ENCODE measurements at regions not wholly inside any gene's neighbourhood (a gene's known extent, or its start where the extent isn't known, plus 50 kb on each side); places are given as distances from the start of the nearest gene placed in this dataset.

GRCh38 chr2:187105218-187105617 lies 256.2 kb upstream of the ZSWIM2 start:
- ChIA-PET CTCF (no interaction called here), POLR2A (no interaction called here)
- no peaks in the 10 kb centered on the region for H3K27me3 ChIP-seq (ENCODE audit: control insufficient read depth in 2 of 2, insufficient read depth in 2 of 2, low read length in 2 of 2)
- H3K4me3 Mint-ChIP-seq: no peak overlapping the region
- no peaks in the 10 kb centered on the region for H3K27me3 Mint-ChIP-seq
- intact Hi-C loops (cut with micrococcal nuclease): no loop called here
- H3K9me3 ChIP-seq (ENCODE audit: control insufficient read depth in 2 of 3, low read length in 3 of 3): no peaks in the 10 kb centered on the region
- DNase-seq (no peak), ATAC-seq (no peak)
- H3K36me3 ChIP-seq (ENCODE audit: control insufficient read depth in 2 of 3, insufficient read depth in 3 of 3, low read length in 3 of 3): no peaks in the 10 kb centered on the region
- H3K4me1 Mint-ChIP-seq: peaks cover 0 to 2% (median 0%) of the 10 kb centered on the region in 7 donors
- H3K9me3 Mint-ChIP-seq: no peaks in the 10 kb centered on the region
- no peak overlapping the region for H3K27ac ChIP-seq (ENCODE audit: low read depth, low read length)
- H3K4me3 ChIP-seq (ENCODE audit: low read length): no peak overlapping the region
- H3K4me1 ChIP-seq (ENCODE audit: control insufficient read depth in 2 of 2, insufficient read depth in 2 of 2, low read length in 2 of 2): no peaks in the 10 kb centered on the region
- no peak overlapping the region for H3K27ac Mint-ChIP-seq
- H3K36me3 Mint-ChIP-seq: no peaks in the 10 kb centered on the region

- Histone ChIP-seq H3K9me3 (ENCODE audit: control insufficient read depth in 2 of 3, low read length in 3 of 3) (no peaks in the 10 kb centered on the region), H3K27me3 (ENCODE audit: control insufficient read depth in 2 of 2, insufficient read depth in 2 of 2, low read length in 2 of 2) (no peaks in the 10 kb centered on the region), H3K36me3 (ENCODE audit: control insufficient read depth in 2 of 3, insufficient read depth in 3 of 3, low read length in 3 of 3) (no peaks in the 10 kb centered on the region), H3K27ac (ENCODE audit: low read depth, low read length) (no peak overlapping the region), H3K4me1 (ENCODE audit: control insufficient read depth in 2 of 2, insufficient read depth in 2 of 2, low read length in 2 of 2) (no peaks in the 10 kb centered on the region), H3K4me3 (ENCODE audit: low read length) (no peak overlapping the region)
- H3K27me3 Mint-ChIP-seq: no peaks in the 10 kb centered on the region
- no peak overlapping the region for H3K4me3 Mint-ChIP-seq
- H3K27ac Mint-ChIP-seq: no peak overlapping the region
- peaks cover 0 to 3% (median 0%) of the 10 kb centered on the region in 11 donors for H3K9me3 Mint-ChIP-seq
- no peaks in the 10 kb centered on the region for H3K36me3 Mint-ChIP-seq
- ATAC-seq (no peak), DNase-seq (no peak)
- peaks cover 0 to 2% (median 0%) of the 10 kb centered on the region in 7 donors for H3K4me1 Mint-ChIP-seq
- ChIA-PET POLR2A (no interaction called here), CTCF (no interaction called here)
- intact Hi-C loops (cut with micrococcal nuclease): no loop called here
Observed at GRCh38 chr2:187102381-187102780, 253.4 kb upstream of the ZSWIM2 start.

- H3K9me3 Mint-ChIP-seq: peaks cover 0 to 3% (median 0%) of the 10 kb centered on the region in 11 donors
- H3K36me3 Mint-ChIP-seq: no peaks in the 10 kb centered on the region
- no peaks in the 10 kb centered on the region for H3K4me1 Mint-ChIP-seq
- ChIA-PET POLR2A (no interaction called here), CTCF (no interaction called here)
- H3K27me3 Mint-ChIP-seq: no peaks in the 10 kb centered on the region
- Histone ChIP-seq H3K9me3 (ENCODE audit: control insufficient read depth in 2 of 3, low read length in 3 of 3) (no peaks in the 10 kb centered on the region), H3K27me3 (ENCODE audit: control insufficient read depth in 2 of 2, insufficient read depth in 2 of 2, low read length in 2 of 2) (no peaks in the 10 kb centered on the region), H3K4me3 (ENCODE audit: low read length) (no peak overlapping the region), H3K27ac (ENCODE audit: low read depth, low read length) (no peak overlapping the region), H3K36me3 (ENCODE audit: control insufficient read depth in 2 of 3, insufficient read depth in 3 of 3, low read length in 3 of 3) (no peaks in the 10 kb centered on the region), H3K4me1 (ENCODE audit: control insufficient read depth in 2 of 2, insufficient read depth in 2 of 2, low read length in 2 of 2) (no peaks in the 10 kb centered on the region)
- no peak for ATAC-seq
- intact Hi-C loops (cut with micrococcal nuclease): no loop called here
- no peak for DNase-seq
- H3K27ac Mint-ChIP-seq: no peak overlapping the region
- no peak overlapping the region for H3K4me3 Mint-ChIP-seq
Observed at GRCh38 chr2:187098154-187098553, 249.2 kb upstream of the ZSWIM2 start.

GRCh38 chr2:187093771-187094412 lies 244.9 kb upstream of the ZSWIM2 start:
- H3K36me3 ChIP-seq (ENCODE audit: control insufficient read depth in 2 of 3, insufficient read depth in 3 of 3, low read length in 3 of 3): no peaks in the 10 kb centered on the region
- peaks cover 0 to 6% (median 2%) of the 10 kb centered on the region in 11 donors for H3K9me3 Mint-ChIP-seq
- CTCF ChIA-PET: no interaction called here
- no peaks in the 10 kb centered on the region for H3K27me3 Mint-ChIP-seq
- ATAC-seq: no peak
- no peaks in the 10 kb centered on the region for H3K27me3 ChIP-seq (ENCODE audit: control insufficient read depth in 2 of 2, insufficient read depth in 2 of 2, low read length in 2 of 2)
- intact Hi-C loops (cut with micrococcal nuclease): no loop called here
- no peak overlapping the region for H3K27ac ChIP-seq (ENCODE audit: low read depth, low read length)
- no peak overlapping the region for H3K4me3 Mint-ChIP-seq
- H3K4me1 ChIP-seq (ENCODE audit: control insufficient read depth in 2 of 2, insufficient read depth in 2 of 2, low read length in 2 of 2): no peaks in the 10 kb centered on the region
- no peak overlapping the region for H3K27ac Mint-ChIP-seq
- H3K36me3 Mint-ChIP-seq: no peaks in the 10 kb centered on the region
- POLR2A ChIA-PET: no interaction called here
- no peaks in the 10 kb centered on the region for H3K9me3 ChIP-seq (ENCODE audit: control insufficient read depth in 2 of 3, low read length in 3 of 3)
- no peak overlapping the region for H3K4me3 ChIP-seq (ENCODE audit: low read length)
- DNase-seq: no peak
- peaks cover 0 to 2% (median 0%) of the 10 kb centered on the region in 7 donors for H3K4me1 Mint-ChIP-seq

- Mint-ChIP-seq H3K27me3 (no peaks in the 10 kb centered on the region), H3K4me3 (no peak overlapping the region), H3K4me1 (peaks cover 0 to 2% (median 0%) of the 10 kb centered on the region in 7 donors), H3K27ac (no peak overlapping the region), H3K36me3 (no peaks in the 10 kb centered on the region), H3K9me3 (peaks cover 0 to 7% (median 2%) of the 10 kb centered on the region in 11 donors)
- H3K27me3 ChIP-seq (ENCODE audit: control insufficient read depth in 2 of 2, insufficient read depth in 2 of 2, low read length in 2 of 2): no peaks in the 10 kb centered on the region
- DNase-seq (no peak), ATAC-seq (no peak)
- ChIA-PET CTCF (no interaction called here), POLR2A (no interaction called here)
- H3K4me3 ChIP-seq (ENCODE audit: low read length): no peak overlapping the region
- intact Hi-C loops (cut with micrococcal nuclease): no loop called here
- no peaks in the 10 kb centered on the region for H3K9me3 ChIP-seq (ENCODE audit: control insufficient read depth in 2 of 3, low read length in 3 of 3)
- H3K4me1 ChIP-seq (ENCODE audit: control insufficient read depth in 2 of 2, insufficient read depth in 2 of 2, low read length in 2 of 2): no peaks in the 10 kb centered on the region
- no peak overlapping the region for H3K27ac ChIP-seq (ENCODE audit: low read depth, low read length)
- H3K36me3 ChIP-seq (ENCODE audit: control insufficient read depth in 2 of 3, insufficient read depth in 3 of 3, low read length in 3 of 3): no peaks in the 10 kb centered on the region
Observed at GRCh38 chr2:187091664-187092063, 242.7 kb upstream of the ZSWIM2 start.

GRCh38 chr2:187084524-187084923 lies 235.6 kb upstream of the ZSWIM2 start:
- intact Hi-C loops (cut with micrococcal nuclease): no loop called here
- no peak overlapping the region for H3K4me3 Mint-ChIP-seq
- no peaks in the 10 kb centered on the region for H3K9me3 ChIP-seq (ENCODE audit: control insufficient read depth in 2 of 3, low read length in 3 of 3)
- no peak overlapping the region for H3K27ac ChIP-seq (ENCODE audit: low read depth, low read length)
- ChIA-PET POLR2A (no interaction called here), CTCF (no interaction called here)
- H3K27me3 ChIP-seq (ENCODE audit: control insufficient read depth in 2 of 2, insufficient read depth in 2 of 2, low read length in 2 of 2): no peaks in the 10 kb centered on the region
- H3K4me3 ChIP-seq (ENCODE audit: low read length): no peak overlapping the region
- H3K9me3 Mint-ChIP-seq: peaks cover 0 to 7% (median 1%) of the 10 kb centered on the region in 11 donors
- H3K36me3 Mint-ChIP-seq: no peaks in the 10 kb centered on the region
- H3K27ac Mint-ChIP-seq: no peak overlapping the region
- no peaks in the 10 kb centered on the region for H3K27me3 Mint-ChIP-seq
- H3K4me1 Mint-ChIP-seq: no peaks in the 10 kb centered on the region
- DNase-seq: no peak
- H3K4me1 ChIP-seq (ENCODE audit: control insufficient read depth in 2 of 2, insufficient read depth in 2 of 2, low read length in 2 of 2): no peaks in the 10 kb centered on the region
- no peaks in the 10 kb centered on the region for H3K36me3 ChIP-seq (ENCODE audit: control insufficient read depth in 2 of 3, insufficient read depth in 3 of 3, low read length in 3 of 3)
- no peak for ATAC-seq

GRCh38 chr2:187081461-187081860 lies 232.5 kb upstream of the ZSWIM2 start:
- Histone ChIP-seq H3K36me3 (ENCODE audit: control insufficient read depth in 2 of 3, insufficient read depth in 3 of 3, low read length in 3 of 3) (no peaks in the 10 kb centered on the region), H3K27me3 (ENCODE audit: control insufficient read depth in 2 of 2, insufficient read depth in 2 of 2, low read length in 2 of 2) (no peaks in the 10 kb centered on the region), H3K4me1 (ENCODE audit: control insufficient read depth in 2 of 2, insufficient read depth in 2 of 2, low read length in 2 of 2) (no peaks in the 10 kb centered on the region), H3K27ac (ENCODE audit: low read depth, low read length) (no peak overlapping the region), H3K9me3 (ENCODE audit: control insufficient read depth in 2 of 3, low read length in 3 of 3) (no peaks in the 10 kb centered on the region), H3K4me3 (ENCODE audit: low read length) (no peak overlapping the region)
- no peaks in the 10 kb centered on the region for H3K4me1 Mint-ChIP-seq
- DNase-seq (no peak), ATAC-seq (no peak)
- no peaks in the 10 kb centered on the region for H3K36me3 Mint-ChIP-seq
- intact Hi-C loops (cut with micrococcal nuclease): no loop called here
- H3K27me3 Mint-ChIP-seq: no peaks in the 10 kb centered on the region
- ChIA-PET POLR2A (no interaction called here), CTCF (no interaction called here)
- H3K9me3 Mint-ChIP-seq: no peaks in the 10 kb centered on the region
- no peak overlapping the region for H3K4me3 Mint-ChIP-seq
- H3K27ac Mint-ChIP-seq: no peak overlapping the region
